HG02884 (cell line): ENCODE measurements at regions not wholly inside any gene's neighbourhood (a gene's known extent, or its start where the extent isn't known, plus 50 kb on each side); places are given as distances from the start of the nearest gene placed in this dataset.
"Not testable (repeated sequence)": the region's sequence is repeated elsewhere in the genome, so short reads cannot be mapped to it uniquely, and the experiment has no call there.

Experiments used
- ATAC-seq: cut with Tn5 transposase; IDR thresholded peaks from one replicate; pipeline ENCODE4 v1.9.1; 2021; ENCODE audit warnings: mild to moderate bottlenecking, moderate library complexity; ENCODE audit not compliant: unreplicated experiment

GRCh38 chr15:20473465-20473864, 68.1 kb downstream of the GOLGA6L6 start:
- ATAC-seq = not testable (repeated sequence)

GRCh38 chr15:20472983-20473382, 68.6 kb downstream of the GOLGA6L6 start:
- not testable (repeated sequence) for ATAC-seq

GRCh38 chr15:20470810-20471209, 70.8 kb downstream of the GOLGA6L6 start:
- not testable (repeated sequence) for ATAC-seq

- ATAC-seq = not testable (repeated sequence)
Measured at GRCh38 chr15:20441138-20441537, 100.5 kb downstream of the GOLGA6L6 start.

GRCh38 chr15:20440390-20440789, 101.2 kb downstream of the GOLGA6L6 start:
- not testable (repeated sequence) for ATAC-seq

GRCh38 chr15:20439111-20439510, 102.5 kb downstream of the GOLGA6L6 start:
- not testable (repeated sequence) for ATAC-seq

GRCh38 chr15:20438255-20438654, 103.3 kb downstream of the GOLGA6L6 start:
- not testable (repeated sequence) for ATAC-seq

GRCh38 chr15:20433468-20433867, 108.1 kb downstream of the GOLGA6L6 start:
- ATAC-seq = not testable (repeated sequence)

GRCh38 chr15:20430495-20430894, 111.1 kb downstream of the GOLGA6L6 start:
- not testable (repeated sequence) for ATAC-seq

GRCh38 chr15:20420710-20421109, 120.9 kb downstream of the GOLGA6L6 start:
- ATAC-seq = not testable (repeated sequence)

GRCh38 chr15:20416618-20417017, 125.0 kb downstream of the GOLGA6L6 start:
- not testable (repeated sequence) for ATAC-seq

GRCh38 chr15:20409667-20410198, 131.9 kb downstream of the GOLGA6L6 start:
- not testable (repeated sequence) for ATAC-seq

GRCh38 chr15:20409247-20409646, 132.4 kb downstream of the GOLGA6L6 start:
- ATAC-seq = no peak

- ATAC-seq = no peak
Measured at GRCh38 chr15:20407553-20407952, 134.0 kb downstream of the GOLGA6L6 start.

GRCh38 chr15:20404571-20404970, 137.0 kb downstream of the GOLGA6L6 start:
- not testable (repeated sequence) for ATAC-seq

- ATAC-seq = not testable (repeated sequence)
Measured at GRCh38 chr15:20402586-20402985, 139.0 kb downstream of the GOLGA6L6 start.

- ATAC-seq = not testable (repeated sequence)
Measured at GRCh38 chr15:20401058-20401457, 140.5 kb downstream of the GOLGA6L6 start.

- not testable (repeated sequence) for ATAC-seq
Measured at GRCh38 chr15:20398680-20399079, 142.9 kb downstream of the GOLGA6L6 start.

- ATAC-seq = not testable (repeated sequence)
Measured at GRCh38 chr15:20388161-20388560, 153.4 kb downstream of the GOLGA6L6 start.

- ATAC-seq = no peak
Measured at GRCh38 chr15:20386198-20386597, 155.4 kb downstream of the GOLGA6L6 start.

GRCh38 chr15:20380199-20380598, 161.4 kb downstream of the GOLGA6L6 start:
- not testable (repeated sequence) for ATAC-seq

GRCh38 chr15:20376872-20377271, 164.7 kb downstream of the GOLGA6L6 start:
- no peak for ATAC-seq

GRCh38 chr15:20372416-20372815, 169.2 kb downstream of the GOLGA6L6 start:
- not testable (repeated sequence) for ATAC-seq
